Fibroblast of lung (primary cell): ENCODE measurements at regions not wholly inside any gene's neighbourhood (a gene's known extent, or its start where the extent isn't known, plus 50 kb on each side); places are given as distances from the start of the nearest gene placed in this dataset.

Source experiments
- CTCF ChIP-seq, 2 donors: IDR thresholded peaks in 1 of 2; conservative IDR thresholded peaks in 1 of 2; 1 replicate in 1 of 2; 2 replicates in 1 of 2; pipeline ENCODE4 v1.5.1; 2011 to 2012; ENCODE audit warnings: low read length in 2 of 2, control low read depth in 1 of 2, inconsistent platforms in 1 of 2, low read depth in 1 of 2, mild to moderate bottlenecking in 1 of 2
- EZH2 ChIP-seq: IDR thresholded peaks from 2 replicates; pipeline ENCODE4 v1.5.1; 2012; ENCODE audit warnings: low read length, control low read depth, mild to moderate bottlenecking; ENCODE audit errors: missing control alignments

- TF ChIP-seq CTCF (conservative IDR thresholded peaks at IDR 0.05 in 1 of 2, IDR thresholded peaks at IDR 0.05 in 1 of 2; ENCODE audit: low read depth in 1 of 2, low read length in 2 of 2): no peak
- no peak for TF ChIP-seq EZH2
These were observed 371.8 kb upstream of the KCND2 start for GRCh38 chr7:119900996-119901672.
